HEK293T (cell line): ENCODE measurements at regions not wholly inside any gene's neighbourhood (a gene's known extent, or its start where the extent isn't known, plus 50 kb on each side); places are given as distances from the start of the nearest gene placed in this dataset.

Experiments used
- ARNT ChIP-seq: fragments of 450-650 bp; IDR thresholded peaks from 2 replicates; pipeline ENCODE4 v1.6.1; 2017; ENCODE audit warnings: mild to moderate bottlenecking
- BHLHE40 ChIP-seq: fragments of 450-650 bp; IDR thresholded peaks from 2 replicates; pipeline ENCODE4 v1.6.1; 2016; ENCODE audit warnings: mild to moderate bottlenecking, moderate library complexity, borderline replicate concordance
- FOXA1 ChIP-seq: fragments of 450-650 bp; IDR thresholded peaks from 2 replicates; pipeline ENCODE4 v1.6.1; 2016; ENCODE audit warnings: mild to moderate bottlenecking
- FOXK2 ChIP-seq: fragments of 450-650 bp; IDR thresholded peaks from 2 replicates; pipeline ENCODE4 v1.6.1; 2016; ENCODE audit warnings: mild to moderate bottlenecking
- FOXM1 ChIP-seq: fragments of 450-650 bp; IDR thresholded peaks from 2 replicates; pipeline ENCODE4 v1.6.1; 2017; ENCODE audit warnings: mild to moderate bottlenecking, borderline replicate concordance
- HDGF ChIP-seq: fragments of 450-650 bp; IDR thresholded peaks from 2 replicates; pipeline ENCODE4 v1.6.1; 2017; ENCODE audit warnings: antibody characterized with exemption, borderline replicate concordance
- L3MBTL2 ChIP-seq: fragments of 450-650 bp; conservative IDR thresholded peaks from 2 replicates; pipeline ENCODE4 v1.6.1; 2016; ENCODE audit warnings: mild to moderate bottlenecking
- LEF1 ChIP-seq: fragments of 450-650 bp; IDR thresholded peaks from 2 replicates; pipeline ENCODE4 v1.6.1; 2017; ENCODE audit warnings: mild to moderate bottlenecking, borderline replicate concordance
- NFRKB ChIP-seq: fragments of 450-650 bp; IDR thresholded peaks from 2 replicates; pipeline ENCODE4 v1.6.1; 2016; ENCODE audit warnings: mild to moderate bottlenecking, moderate library complexity
- SP1 ChIP-seq: fragments of 450-650 bp; IDR thresholded peaks from 2 replicates; pipeline ENCODE4 v1.6.1; 2017
- TARDBP ChIP-seq: fragments of 450-650 bp; IDR thresholded peaks from 2 replicates; pipeline ENCODE4 v1.6.1; 2016

- TF ChIP-seq ARNT (no peak), SP1 (no peak), FOXM1 (no peak), HDGF (no peak), L3MBTL2 (no peak), FOXK2 (no peak), NFRKB (no peak), BHLHE40 (no peak), TARDBP (no peak), LEF1 (no peak), FOXA1 (no peak)
These were observed 694.7 kb downstream of the ARHGAP15 start for GRCh38 chr2:143823876-143824275.
